ENCODE measurements at regions not wholly inside any gene's neighbourhood (a gene's known extent, or its start where the extent isn't known, plus 50 kb on each side); places are given as distances from the start of the nearest gene placed in this dataset.

DNA sequence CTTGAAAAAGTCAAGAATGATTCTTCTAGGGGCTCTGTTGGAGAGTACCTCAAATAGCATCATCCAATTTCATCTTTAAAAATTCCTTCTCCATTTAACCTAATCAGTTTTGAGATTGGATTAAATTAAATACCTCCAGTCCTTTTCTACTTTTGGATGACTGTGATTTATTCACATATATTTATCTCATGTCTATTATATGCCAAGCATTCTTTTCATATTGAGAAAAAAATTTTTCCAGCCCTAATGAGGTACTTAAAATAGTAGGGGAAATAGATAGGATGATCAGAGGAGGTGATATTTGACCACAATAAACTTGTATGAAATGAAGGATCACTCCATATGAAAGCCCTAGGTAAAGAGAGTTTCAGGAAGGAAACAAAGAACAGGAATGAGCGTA lies 250.1 kb downstream of the MAT2B start:
- DNase-seq (ENCODE audit: low spot score), result no peak
- TF ChIP-seq, protein P1, sequence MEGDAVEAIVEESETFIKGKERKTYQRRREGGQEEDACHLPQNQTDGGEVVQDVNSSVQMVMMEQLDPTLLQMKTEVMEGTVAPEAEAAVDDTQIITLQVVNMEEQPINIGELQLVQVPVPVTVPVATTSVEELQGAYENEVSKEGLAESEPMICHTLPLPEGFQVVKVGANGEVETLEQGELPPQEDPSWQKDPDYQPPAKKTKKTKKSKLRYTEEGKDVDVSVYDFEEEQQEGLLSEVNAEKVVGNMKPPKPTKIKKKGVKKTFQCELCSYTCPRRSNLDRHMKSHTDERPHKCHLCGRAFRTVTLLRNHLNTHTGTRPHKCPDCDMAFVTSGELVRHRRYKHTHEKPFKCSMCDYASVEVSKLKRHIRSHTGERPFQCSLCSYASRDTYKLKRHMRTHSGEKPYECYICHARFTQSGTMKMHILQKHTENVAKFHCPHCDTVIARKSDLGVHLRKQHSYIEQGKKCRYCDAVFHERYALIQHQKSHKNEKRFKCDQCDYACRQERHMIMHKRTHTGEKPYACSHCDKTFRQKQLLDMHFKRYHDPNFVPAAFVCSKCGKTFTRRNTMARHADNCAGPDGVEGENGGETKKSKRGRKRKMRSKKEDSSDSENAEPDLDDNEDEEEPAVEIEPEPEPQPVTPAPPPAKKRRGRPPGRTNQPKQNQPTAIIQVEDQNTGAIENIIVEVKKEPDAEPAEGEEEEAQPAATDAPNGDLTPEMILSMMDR (IDR thresholded peaks at IDR 0.05; ENCODE audit: extremely low read depth, missing control alignments), result no peak

DNA sequence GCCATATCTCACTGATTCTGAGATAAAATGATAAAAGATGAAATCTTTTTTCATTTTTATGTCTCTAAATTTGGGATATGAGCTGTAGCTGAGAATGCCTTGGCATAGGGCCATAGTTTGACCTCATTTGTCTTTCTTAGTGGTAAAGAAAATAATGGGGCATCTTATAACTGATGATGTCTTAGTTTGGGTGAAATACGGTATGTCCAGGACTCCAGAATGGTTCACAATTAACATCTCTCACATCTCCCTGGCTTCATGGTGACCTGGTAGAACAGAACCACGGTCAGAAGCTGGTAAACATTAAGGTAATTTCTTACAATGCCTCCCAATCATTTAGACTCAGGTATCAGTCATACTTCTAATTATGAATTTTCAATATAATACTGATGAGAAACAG lies 250.8 kb downstream of the MAT2B start:
- TF ChIP-seq, protein P1 (IDR thresholded peaks at IDR 0.05; ENCODE audit: extremely low read depth, missing control alignments), result no peak
- DNase-seq (ENCODE audit: low spot score), result no peak

DNA sequence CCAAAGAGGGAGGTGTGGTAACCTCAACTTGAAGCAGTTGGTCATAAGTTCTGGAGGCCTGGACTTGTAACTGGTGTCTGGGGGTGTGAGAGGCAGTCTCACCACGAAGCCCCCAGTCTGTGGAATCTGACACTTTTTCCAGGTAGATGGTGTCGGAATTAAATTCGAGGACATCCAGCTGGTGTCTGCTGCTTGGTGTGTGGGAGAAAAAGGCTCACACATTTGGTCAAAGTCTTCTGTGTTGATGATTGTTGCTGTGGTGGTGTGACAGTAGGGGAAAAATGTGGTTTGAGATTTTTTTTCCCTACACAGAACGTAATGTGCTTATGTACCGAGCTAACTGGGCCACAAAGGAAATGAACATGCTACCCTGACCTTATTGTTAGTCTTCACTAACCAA lies 251.9 kb downstream of the MAT2B start:
- TF ChIP-seq, protein P1 (IDR thresholded peaks at IDR 0.05; ENCODE audit: extremely low read depth, missing control alignments), result no peak
- DNase-seq (ENCODE audit: low spot score), result no peak

DNA sequence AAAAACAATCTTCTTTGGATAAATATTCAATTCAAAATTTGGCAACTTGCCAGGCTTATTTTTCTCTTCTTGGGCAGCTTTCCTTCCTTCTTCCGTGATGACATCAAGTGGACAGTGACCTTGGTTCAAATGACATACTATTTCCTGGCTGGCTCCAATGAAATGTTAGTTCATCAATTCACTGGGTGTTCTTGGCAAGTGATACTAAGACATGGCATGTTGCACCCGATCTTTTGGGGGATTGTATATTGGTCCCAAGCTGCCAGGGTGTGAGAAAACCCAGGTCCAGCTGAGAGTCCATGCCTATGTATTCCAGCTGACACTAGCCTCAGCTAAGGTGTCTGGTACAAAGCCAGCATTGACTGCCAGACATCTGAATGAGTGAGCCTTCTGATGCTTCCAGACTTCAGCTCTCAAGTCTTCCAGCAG lies 252.9 kb downstream of the MAT2B start:
- TF ChIP-seq, protein P1 (IDR thresholded peaks at IDR 0.05; ENCODE audit: extremely low read depth, missing control alignments), result no peak
- DNase-seq (ENCODE audit: low spot score), result no peak

DNA sequence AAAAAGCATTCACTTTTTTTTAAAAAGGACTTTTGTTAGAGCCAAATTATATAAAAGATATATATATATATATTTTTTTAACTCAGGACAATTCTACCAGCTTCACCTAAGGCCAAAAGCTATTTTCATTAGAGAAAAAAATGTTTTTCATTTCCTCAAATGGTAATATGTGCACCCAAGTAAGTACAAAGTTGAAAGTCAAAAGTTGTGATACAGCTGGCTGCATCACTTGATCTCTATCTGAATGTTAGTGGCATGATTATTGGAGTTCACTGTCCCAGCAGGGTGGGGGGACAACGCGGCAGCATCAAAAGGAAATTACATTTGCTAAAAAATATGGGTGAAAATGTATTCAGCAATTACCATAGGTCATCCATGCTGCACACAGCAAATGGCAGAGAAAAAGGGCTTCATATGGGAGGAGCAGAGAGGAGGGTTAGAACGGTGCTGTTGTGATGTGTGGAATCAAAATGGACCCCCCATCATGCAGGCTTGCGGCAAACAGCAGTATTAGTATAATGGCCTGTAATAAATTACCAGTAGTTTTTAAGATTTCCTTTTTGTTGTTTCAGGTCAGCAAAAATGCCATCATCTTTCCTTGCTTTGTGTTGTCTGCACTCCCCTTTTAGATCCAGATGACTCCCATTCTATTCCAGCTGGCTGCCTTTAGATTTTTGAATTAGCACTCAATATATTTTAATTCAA lies 253.7 kb downstream of the MAT2B start:
- TF ChIP-seq, protein P1 (IDR thresholded peaks at IDR 0.05; ENCODE audit: extremely low read depth, missing control alignments), result no peak
- DNase-seq (ENCODE audit: low spot score), result no peak

DNA sequence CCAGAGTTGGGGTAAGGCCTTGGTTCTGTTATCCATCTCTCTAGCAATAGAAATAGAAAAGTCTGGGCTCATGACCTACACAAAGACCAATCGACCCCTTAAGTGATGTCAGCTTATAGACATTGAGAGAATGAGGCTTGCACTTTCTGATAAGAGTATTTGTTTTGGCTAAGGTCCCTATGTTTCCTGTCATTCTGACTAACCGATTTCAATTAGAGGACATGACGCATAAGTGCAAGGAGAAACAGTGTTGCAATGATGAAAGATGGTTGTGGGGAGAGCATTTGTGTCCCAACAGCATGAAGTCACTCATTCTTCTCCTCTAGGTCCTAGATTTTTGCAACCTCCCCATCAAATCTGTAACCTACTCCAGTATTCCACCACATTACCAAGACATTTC lies 255.1 kb downstream of the MAT2B start:
- TF ChIP-seq, protein P1 (IDR thresholded peaks at IDR 0.05; ENCODE audit: extremely low read depth, missing control alignments), result no peak
- DNase-seq (ENCODE audit: low spot score), result no peak

DNA sequence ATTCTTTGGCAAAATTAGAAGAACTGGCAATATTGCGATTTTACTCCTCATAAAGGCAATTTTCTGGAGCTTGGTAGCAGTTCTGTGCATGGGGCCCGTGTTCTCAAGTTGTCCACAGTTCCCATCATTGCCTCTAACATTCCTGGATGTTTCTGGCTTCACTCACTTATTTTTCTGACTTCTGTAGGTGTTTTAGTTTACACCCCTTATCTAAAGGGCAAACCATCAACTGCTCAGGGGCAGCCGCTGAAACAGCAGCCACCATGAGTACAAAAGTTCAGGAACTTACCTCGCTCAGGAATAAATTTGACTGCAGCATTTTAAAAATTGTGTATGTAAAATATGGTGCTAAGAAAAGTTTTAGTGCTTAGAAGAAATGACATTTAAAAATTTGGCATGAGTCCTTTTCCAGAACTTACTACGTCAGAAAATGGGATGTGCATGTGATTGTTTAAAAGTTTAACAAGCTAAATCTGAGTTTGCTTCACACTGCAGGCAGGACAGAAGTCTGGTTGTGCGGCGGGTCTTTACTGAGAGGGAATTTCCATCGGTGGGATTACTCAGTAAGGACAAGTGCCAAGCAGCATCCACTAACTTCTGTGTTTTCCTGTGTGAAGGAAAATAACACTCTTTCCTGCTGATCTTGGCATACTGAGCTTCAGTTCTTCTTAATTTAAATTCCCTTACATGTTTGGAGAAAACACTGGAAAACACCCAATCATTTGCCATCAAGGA lies 261.7 kb downstream of the MAT2B start:
- TF ChIP-seq, protein P1 (IDR thresholded peaks at IDR 0.05; ENCODE audit: extremely low read depth, missing control alignments), result no peak
- no peak for DNase-seq (ENCODE audit: low spot score)
